PC-9 (cell line): ENCODE measurements at regions not wholly inside any gene's neighbourhood (a gene's known extent, or its start where the extent isn't known, plus 50 kb on each side); places are given as distances from the start of the nearest gene placed in this dataset.

Source experiments
- BruUV-seq: library from RNA; stranded (reverse); fragments of 400-500 nt; replicated peaks from 2 replicates; lab custom pipeline; 2021; lab: Mats Ljungman, UMichigan
- CTCF ChIA-PET: fragments of 300-600 bp; sonication (Branson Sonifier 250); formaldehyde crosslinking; loops from one replicate; lab custom pipeline; 2022; ENCODE audit warnings: antibody characterized with exemption; lab: Charles Lee
- POLR2A ChIA-PET: fragments of 300-600 bp; sonication (Branson Sonifier 250); formaldehyde crosslinking; loops from one replicate; lab custom pipeline; 2022; ENCODE audit warnings: antibody characterized with exemption; ENCODE audit not compliant: unreplicated experiment; lab: Charles Lee
- DNase-seq, 2 experiments: peaks; one replicate each; pipeline versions ENCODE4 v3.0.0 to v3.0.0-alpha.2; 2015 to 2022; ENCODE audit warnings: mixed read lengths in 1 of 2
- H2AFZ ChIP-seq: fragments of 200-600 bp; sonication (generic); 2 replicates; pipeline ENCODE4 v1.8.1; 2017; ENCODE audit warnings: antibody characterized with exemption
- H3F3A ChIP-seq: fragments of 200-600 bp; sonication (generic); 2 replicates; pipeline ENCODE4 v1.8.1; 2017; ENCODE audit warnings: antibody characterized with exemption, mild to moderate bottlenecking, low read depth; ENCODE audit not compliant: insufficient read depth
- H3K27ac ChIP-seq: fragments of 200-600 bp; sonication (generic); 2 replicates; pipeline ENCODE4 v1.6.1; 2016; ENCODE audit warnings: mixed run types
- H3K27me3 ChIP-seq: fragments of 200-600 bp; sonication (generic); 2 replicates; pipeline ENCODE4 v1.6.1; 2016; ENCODE audit warnings: low read depth, mixed run types; ENCODE audit not compliant: insufficient read depth
- H3K36me3 ChIP-seq: fragments of 200-600 bp; sonication (generic); 2 replicates; pipeline ENCODE4 v1.6.1; 2016; ENCODE audit warnings: low read depth, mixed run types
- H3K4me1 ChIP-seq: fragments of 200-600 bp; sonication (generic); replicated peaks from 2 replicates; pipeline ENCODE4 v1.6.1; 2016; ENCODE audit warnings: mixed run types; ENCODE audit not compliant: insufficient read depth
- H3K4me2 ChIP-seq: fragments of 200-600 bp; sonication (generic); 2 replicates; pipeline ENCODE4 v1.6.1; 2017; ENCODE audit warnings: mixed run types
- H3K4me3 ChIP-seq: fragments of 200-600 bp; sonication (generic); 2 replicates; pipeline ENCODE4 v1.6.1; 2016; ENCODE audit warnings: mixed run types
- H3K79me2 ChIP-seq: fragments of 200-600 bp; sonication (generic); 2 replicates; pipeline ENCODE4 v1.6.1; 2017; ENCODE audit warnings: low read depth, mixed run types
- H3K9me2 ChIP-seq: fragments of 200-600 bp; sonication (generic); 2 replicates; pipeline ENCODE4 v1.8.1; 2017; ENCODE audit warnings: mild to moderate bottlenecking; ENCODE audit not compliant: insufficient read depth
- H3K9me3 ChIP-seq: fragments of 200-600 bp; sonication (generic); 2 replicates; pipeline ENCODE4 v1.8.1; 2016; ENCODE audit warnings: low read depth; ENCODE audit not compliant: insufficient read depth
- H4K20me1 ChIP-seq: fragments of 200-600 bp; sonication (generic); 2 replicates; pipeline ENCODE4 v1.8.1; 2017; ENCODE audit not compliant: insufficient read depth
- EZH2 ChIP-seq: fragments of 200-600 bp; sonication (generic); IDR thresholded peaks from 2 replicates; pipeline ENCODE4 v1.8.0; 2017; ENCODE audit warnings: antibody characterized with exemption, low read depth
- intact Hi-C: fragments of 100-400 bp; cut with micrococcal nuclease; formaldehyde crosslinking; loops from one replicate; pipeline ENCODE4 v1.10.0; 2022; ENCODE audit not compliant: unreplicated experiment
- TF ChIP-seq, protein P1 (sequence below): fragments of 200-600 bp; sonication (generic); conservative IDR thresholded peaks from 2 replicates; pipeline ENCODE4 v1.6.1; 2017; ENCODE audit warnings: mixed run types, antibody characterized with exemption, mild to moderate bottlenecking, moderate library complexity

DNA sequence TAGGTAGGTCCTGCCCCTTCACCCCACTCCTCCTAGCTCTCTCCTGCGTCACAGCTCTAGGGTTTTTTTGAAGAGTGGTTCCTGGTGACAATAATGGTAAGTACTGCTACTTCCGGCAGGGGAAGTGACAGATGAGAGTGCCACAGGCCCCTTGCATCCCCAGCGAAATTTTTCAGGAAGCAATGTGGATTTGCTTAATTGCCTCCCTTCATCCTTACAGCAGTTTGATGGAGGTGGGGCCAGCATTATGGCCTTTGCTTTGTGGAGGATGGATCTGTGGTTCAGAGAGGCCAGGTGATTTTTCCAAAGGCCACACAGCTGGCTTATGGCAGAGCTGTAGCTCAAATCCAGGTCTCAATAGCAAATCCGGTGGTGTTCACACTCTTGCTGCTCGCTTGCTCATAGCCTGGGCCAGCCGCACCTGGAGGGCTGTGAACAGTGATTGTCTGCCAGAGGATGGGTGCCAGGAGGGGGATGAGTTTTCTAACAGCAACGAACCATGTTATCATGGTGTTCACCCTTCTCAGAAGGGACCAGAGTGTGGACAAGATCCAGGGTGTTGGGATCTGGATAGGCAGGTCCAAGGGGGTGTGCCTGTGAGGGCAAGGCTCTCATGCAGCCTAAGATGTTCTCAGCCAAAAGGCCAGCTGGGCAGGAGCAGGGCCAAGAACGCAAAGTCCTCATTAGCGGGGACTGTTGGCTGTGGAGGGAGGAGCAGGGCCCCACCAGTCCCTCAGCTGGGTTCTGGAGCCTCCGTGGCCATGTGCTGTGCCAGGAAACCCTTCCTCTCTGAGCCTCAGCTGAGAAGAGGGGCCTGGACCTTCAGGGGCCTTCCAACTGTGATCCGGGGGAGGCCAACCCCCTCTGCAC, 89.0 kb downstream of the EMX2 start:
- Histone ChIP-seq H3K4me1 (no peaks in the 10 kb centered on the region), H3K9me3 (no peaks in the 10 kb centered on the region), H3K36me3 (no peaks in the 10 kb centered on the region), H3K9me2 (no peaks in the 10 kb centered on the region), H3F3A (no peaks in the 10 kb centered on the region), H4K20me1 (no peaks in the 10 kb centered on the region), H3K79me2 (no peaks in the 10 kb centered on the region), H2AFZ (no peak overlapping the region), H3K4me3 (no peak overlapping the region), H3K4me2 (no peak overlapping the region), H3K27me3 (no peaks in the 10 kb centered on the region), H3K27ac (no peak overlapping the region)
- intact Hi-C loops = no loop called here
- no TSS peak for BruUV-seq
- ChIA-PET POLR2A (no interaction called here), CTCF (no interaction called here)
- no peak for DNase-seq
- TF ChIP-seq, protein P1, sequence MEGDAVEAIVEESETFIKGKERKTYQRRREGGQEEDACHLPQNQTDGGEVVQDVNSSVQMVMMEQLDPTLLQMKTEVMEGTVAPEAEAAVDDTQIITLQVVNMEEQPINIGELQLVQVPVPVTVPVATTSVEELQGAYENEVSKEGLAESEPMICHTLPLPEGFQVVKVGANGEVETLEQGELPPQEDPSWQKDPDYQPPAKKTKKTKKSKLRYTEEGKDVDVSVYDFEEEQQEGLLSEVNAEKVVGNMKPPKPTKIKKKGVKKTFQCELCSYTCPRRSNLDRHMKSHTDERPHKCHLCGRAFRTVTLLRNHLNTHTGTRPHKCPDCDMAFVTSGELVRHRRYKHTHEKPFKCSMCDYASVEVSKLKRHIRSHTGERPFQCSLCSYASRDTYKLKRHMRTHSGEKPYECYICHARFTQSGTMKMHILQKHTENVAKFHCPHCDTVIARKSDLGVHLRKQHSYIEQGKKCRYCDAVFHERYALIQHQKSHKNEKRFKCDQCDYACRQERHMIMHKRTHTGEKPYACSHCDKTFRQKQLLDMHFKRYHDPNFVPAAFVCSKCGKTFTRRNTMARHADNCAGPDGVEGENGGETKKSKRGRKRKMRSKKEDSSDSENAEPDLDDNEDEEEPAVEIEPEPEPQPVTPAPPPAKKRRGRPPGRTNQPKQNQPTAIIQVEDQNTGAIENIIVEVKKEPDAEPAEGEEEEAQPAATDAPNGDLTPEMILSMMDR = no peak

DNA sequence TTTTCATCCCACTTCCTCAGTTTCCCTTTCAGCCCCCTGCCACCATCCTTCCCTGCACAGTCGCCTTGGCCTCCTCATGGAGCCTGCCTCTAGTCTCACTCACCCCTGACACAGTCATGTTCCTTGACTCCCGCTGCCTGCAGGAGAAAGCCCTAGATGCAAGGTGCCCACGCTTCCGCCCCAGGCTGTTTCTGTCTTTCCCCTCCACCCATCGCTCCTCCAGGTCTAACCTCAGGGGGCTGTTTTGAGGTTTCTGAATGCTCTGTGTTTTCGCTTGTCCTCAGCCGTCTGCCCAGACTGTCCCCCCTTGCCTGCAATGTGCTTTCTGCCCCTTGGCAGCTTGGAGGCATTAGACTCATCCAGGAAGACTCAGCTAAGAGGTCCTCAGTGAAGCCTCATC, 89.9 kb downstream of the EMX2 start:
- TF ChIP-seq, protein P1 = no peak
- no peak for TF ChIP-seq EZH2
- POLR2A ChIA-PET = no interaction called here

DNA sequence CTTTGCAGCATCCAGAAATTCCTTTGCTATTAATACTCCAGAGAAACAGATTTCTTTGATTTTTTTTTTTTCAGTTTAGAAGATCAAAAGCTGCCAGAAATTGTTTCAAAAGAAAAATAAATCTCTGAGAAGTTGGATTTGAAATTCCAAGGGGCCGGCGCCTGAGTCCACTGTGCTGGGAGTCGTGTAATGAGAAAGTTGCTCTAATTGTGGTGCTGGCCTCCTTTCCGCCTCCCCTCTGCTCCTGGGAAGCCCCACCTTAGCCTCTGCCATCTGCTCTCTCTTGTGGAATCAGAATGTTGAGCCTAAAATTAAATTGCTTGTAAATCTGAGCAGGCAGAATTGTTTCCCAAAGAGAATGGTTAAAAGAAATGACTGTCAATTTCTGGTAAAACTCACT, 93.3 kb downstream of the EMX2 start:
- intact Hi-C loops = no loop called here
- Histone ChIP-seq H3K4me2 (no peak overlapping the region), H3F3A (no peaks in the 10 kb centered on the region), H3K27me3 (no peaks in the 10 kb centered on the region), H2AFZ (no peak overlapping the region), H3K4me3 (no peak overlapping the region), H3K9me2 (no peaks in the 10 kb centered on the region), H4K20me1 (no peaks in the 10 kb centered on the region), H3K9me3 (no peaks in the 10 kb centered on the region), H3K79me2 (no peaks in the 10 kb centered on the region), H3K36me3 (no peaks in the 10 kb centered on the region), H3K27ac (no peak overlapping the region), H3K4me1 (no peaks in the 10 kb centered on the region)
- ChIA-PET CTCF (no interaction called here), POLR2A (no interaction called here)
- TF ChIP-seq, protein P1 = no peak
- no peak for TF ChIP-seq EZH2
- no peak for DNase-seq
- BruUV-seq = no TSS peak

More for the DNA sequence above, 89.9 kb downstream of the EMX2 start:
- Histone ChIP-seq H3K27ac (no peak overlapping the region), H3K79me2 (no peaks in the 10 kb centered on the region), H3K9me3 (no peaks in the 10 kb centered on the region), H3K36me3 (no peaks in the 10 kb centered on the region), H4K20me1 (no peaks in the 10 kb centered on the region), H3K4me1 (no peaks in the 10 kb centered on the region), H3K27me3 (no peaks in the 10 kb centered on the region), H3K4me2 (no peak overlapping the region), H3K9me2 (no peaks in the 10 kb centered on the region), H3F3A (no peaks in the 10 kb centered on the region), H2AFZ (no peak overlapping the region), H3K4me3 (no peak overlapping the region)
- no TSS peak for BruUV-seq
- DNase-seq = no peak
- intact Hi-C loops = no loop called here
- CTCF ChIA-PET = no interaction called here
